Urothelium cell line (cell line): ENCODE measurements at regions not wholly inside any gene's neighbourhood (a gene's known extent, or its start where the extent isn't known, plus 50 kb on each side); places are given as distances from the start of the nearest gene placed in this dataset.

ENCODE experiments used
- DNase-seq: peaks from one replicate; pipeline ENCODE4 v3.0.0; 2011; ENCODE audit warnings: low spot score, mixed read lengths
- FAIRE-seq: peaks from 2 replicates; lab custom pipeline; 2011; peaks lifted over from hg19 to GRCh38; lab: Jason Lieb, UNC

DNA sequence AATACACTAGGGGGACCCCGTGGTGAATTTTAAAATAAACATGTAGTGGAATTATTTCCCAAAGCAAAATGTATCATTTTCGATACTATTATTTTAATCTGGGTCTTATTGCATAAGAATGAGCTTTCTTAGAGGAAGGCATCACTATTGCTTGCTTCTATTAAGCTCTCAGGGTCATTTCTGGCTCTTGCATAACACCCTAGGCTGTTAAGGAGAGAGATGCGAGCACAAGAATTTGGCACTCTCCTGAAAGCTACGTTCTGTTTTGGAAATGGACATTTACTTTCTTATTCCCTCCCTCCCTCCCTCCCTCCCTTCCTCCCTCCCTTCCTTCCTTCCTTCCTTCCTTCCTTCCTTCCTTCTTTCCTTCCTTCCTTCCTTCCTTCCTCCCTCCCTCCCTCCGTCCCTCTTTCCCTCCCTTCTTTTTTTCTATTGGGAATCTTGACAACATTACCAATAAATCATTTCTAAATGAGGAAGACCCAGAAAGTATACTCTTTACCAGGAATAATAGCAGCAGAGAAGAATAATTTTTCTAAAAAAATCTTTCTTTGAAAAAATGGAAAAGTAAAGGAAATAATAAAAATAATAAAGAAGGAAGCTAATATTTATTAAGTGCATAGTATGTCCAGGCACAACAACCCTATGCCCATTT is 83.6 kb upstream of the BDNF start:
- FAIRE-seq (no peak), DNase-seq (no peak)

DNA sequence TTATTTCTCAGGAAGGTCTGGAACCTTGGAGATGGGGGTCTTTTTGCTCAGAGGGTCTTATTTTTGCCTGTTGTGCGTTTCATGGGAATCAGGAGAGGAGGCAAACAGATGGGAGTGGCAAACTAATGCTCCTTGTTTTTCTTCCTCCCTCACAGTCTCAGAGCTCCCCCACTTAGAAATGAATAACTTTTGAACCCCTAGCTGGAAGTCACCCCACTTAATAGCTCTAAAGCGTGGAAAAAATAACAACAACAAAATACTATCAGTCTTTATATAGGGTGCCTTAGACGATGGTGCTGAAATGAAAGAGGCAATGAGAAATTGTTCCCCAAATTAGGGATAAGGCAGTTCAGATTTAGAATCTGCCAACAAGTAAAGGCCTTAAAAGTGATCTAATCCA is 76.8 kb upstream of the BDNF start:
- FAIRE-seq: no peak
- DNase-seq: no peak

DNA sequence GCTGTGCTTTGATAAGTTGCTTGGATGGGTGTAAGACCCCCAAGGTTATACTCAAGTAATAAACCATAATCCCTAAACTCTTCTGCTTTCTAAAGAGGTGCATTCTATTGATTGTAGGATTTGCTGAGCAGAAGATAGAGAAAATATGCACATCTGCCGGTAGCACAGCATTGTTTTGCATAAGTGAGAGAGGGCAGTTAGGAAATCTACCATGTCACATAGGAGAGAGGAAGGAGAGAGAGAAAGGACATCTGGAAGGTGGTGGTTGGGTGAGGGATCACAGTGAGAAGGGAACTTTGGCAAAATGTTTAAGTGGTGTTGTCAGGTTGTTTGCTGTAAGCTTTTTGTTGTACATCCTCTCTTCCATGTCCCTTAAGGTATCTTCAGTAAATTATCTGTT is 73.6 kb upstream of the BDNF start:
- FAIRE-seq: no peak

DNA sequence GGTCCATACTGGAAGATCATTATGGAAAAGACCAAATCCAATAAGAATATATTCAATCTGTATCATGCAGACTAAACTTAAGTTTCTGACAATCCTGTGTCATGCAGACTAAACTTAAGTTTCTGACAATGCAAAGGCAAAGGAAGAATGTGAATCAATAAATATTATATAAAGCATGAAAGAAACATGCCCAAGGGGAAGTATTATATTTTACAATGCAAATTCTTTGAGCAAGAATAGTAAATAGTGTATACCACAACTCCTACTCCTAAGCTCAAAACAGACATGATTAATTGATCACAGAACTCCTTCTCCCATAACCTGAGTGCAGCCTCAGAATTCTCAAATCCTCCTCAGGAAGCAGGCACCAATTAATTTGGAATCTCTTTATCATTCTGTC is 71.3 kb upstream of the BDNF start:
- FAIRE-seq: no peak
- DNase-seq: no peak

More for the DNA sequence above, 73.6 kb upstream of the BDNF start:
- DNase-seq: no peak

DNA sequence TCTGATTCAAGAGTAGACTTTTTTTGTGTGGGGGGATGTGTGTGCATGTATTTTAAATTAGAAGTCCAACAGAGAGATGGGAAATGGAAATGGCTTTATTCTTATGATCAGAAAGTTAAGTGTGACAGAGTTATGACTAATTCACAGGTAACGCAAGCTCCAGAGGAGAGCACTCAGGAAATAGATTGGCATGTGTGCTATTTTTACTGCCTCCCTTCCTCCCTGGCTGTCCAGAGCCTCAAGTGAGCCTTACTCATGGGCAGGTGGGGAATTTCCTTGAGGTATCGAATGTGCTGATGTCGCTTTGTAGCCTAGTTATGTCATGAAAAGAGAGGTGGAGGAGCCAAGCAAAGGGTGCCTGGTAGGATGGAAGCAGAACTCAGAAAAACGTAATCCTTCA is 70.3 kb upstream of the BDNF start:
- FAIRE-seq (no peak), DNase-seq (peak; percentile 68)

DNA sequence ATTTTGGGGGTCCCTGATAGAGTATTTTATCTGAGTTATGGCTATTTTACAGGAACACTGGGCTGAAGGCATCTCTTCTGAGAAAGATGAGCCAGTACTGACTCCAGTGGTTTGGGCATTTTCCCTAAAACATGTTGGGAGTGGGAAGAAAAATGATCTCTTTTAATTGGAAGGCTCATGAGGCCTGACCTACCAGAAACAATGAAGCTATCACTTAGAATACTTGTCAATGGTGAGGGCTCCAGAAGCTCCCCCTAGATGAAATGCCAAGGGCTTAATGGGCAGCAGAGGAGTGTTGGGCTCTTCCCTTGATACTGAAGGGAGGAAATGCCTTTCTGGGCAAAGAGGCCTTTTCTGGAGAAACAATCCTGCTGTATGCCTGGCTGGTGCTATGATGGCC is 63.5 kb upstream of the BDNF start:
- FAIRE-seq: no peak
- DNase-seq: no peak

DNA sequence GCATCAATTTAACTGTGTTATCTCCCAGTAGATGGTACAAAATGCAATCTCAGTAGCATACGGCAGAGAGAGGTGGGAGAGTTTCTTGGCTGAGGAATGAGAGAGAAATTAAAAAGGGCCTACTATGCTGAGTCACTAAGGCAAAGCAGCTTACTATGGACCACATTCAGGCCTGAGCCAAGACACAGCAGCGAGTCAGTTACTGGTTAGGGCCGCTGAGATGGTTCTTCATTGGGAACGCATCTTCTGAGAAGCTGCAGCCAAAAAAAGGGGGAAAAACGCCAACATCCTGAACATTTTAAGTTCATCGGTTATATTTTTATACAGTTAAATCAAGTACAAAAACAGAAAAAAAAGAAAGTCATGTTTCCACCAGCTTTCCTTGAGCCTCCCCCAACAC is 61.1 kb upstream of the BDNF start:
- no peak for DNase-seq
- FAIRE-seq: no peak

DNA sequence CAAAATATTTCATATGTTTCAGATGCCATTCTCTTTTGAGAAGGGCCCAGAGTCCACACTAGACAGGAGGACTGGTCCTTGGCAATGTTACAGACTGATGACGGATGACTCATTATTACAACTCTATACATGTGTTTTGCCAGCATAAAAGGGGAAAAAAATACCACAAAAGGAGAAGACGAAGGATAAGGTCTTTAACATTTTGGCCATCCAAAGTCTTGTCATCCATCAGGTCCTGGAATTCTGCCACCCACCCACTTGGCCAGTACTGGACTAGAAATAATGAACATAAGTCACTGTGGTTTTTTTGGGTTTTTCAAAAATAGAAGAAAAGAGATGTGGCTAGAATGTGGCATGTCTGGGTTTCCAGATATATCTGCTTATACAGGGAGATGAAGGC is 57.7 kb upstream of the BDNF start:
- no peak for FAIRE-seq
- peak; percentile 55 for DNase-seq

DNA sequence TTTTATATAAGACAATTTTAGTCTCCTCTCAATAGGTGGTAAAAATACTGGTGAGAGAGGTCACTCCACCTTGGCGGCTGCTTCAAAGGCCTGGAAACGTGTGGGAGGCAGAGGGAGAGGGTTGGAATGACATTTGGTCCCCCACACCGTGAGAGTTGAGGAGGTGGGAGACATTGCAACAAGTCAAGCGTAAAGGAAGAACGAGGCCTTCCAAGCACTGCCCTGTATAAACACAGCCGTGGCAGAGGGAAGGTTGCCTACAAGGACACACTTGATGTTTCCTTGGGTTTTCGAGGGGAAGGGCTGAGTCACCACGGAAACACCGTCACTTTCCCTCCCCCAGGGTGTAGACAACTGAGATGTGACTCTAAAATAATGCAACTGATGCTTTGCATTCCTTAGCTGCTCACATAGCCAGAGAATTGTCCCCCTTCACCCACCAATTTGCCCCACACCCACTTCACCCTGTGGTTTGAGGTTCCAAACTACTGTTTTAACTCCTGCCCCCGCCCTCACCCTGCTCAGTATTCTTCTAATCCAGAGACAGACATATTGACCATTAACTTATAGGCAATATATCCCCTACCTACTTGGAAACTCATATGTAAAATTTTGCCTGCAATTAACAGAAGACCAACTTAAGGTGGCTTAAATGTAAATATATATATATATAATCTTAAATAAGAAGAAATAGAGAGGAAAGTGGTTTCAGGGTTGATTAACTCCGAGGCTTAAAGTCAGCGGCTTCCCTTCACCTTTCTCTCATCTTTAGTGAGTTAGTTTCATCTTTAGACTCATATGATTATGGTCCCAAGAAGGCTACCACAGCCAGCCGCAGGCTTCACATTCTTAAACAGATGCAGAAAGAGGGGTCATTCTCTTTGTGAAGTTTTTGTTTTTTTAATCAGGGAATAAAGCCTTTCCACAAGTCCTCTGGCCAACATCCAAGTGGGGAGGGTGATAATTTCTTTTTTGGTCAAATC is 54.1 kb upstream of the BDNF start:
- DNase-seq: peak; percentile 76
- FAIRE-seq: no peak
